ENCODE measurements at regions not wholly inside any gene's neighbourhood (a gene's known extent, or its start where the extent isn't known, plus 50 kb on each side); places are given as distances from the start of the nearest gene placed in this dataset.
"Not testable (repeated sequence)": the region's sequence is repeated elsewhere in the genome, so short reads cannot be mapped to it uniquely, and the experiment has no call there.

GRCh38 chr1:38775175-38775845, 84.3 kb downstream of the RRAGC start:
- H3K4me3 Mint-ChIP-seq = no peak overlapping the region
- no peak overlapping the region for H3K27ac Mint-ChIP-seq
- ATAC-seq (ENCODE audit: low read depth in 2 of 2) = no peak
- peaks cover 13 to 27% (median 17%) of the 10 kb centered on the region in 3 donors for H3K27me3 Mint-ChIP-seq
- H3K9me3 Mint-ChIP-seq = peaks cover 0 to 2% (median 0%) of the 10 kb centered on the region in 7 donors
- peaks cover 0 to 4% (median 0%) of the 10 kb centered on the region in 3 donors for H3K4me1 Mint-ChIP-seq
- no peak for DNase-seq
- H3K36me3 Mint-ChIP-seq = no peaks in the 10 kb centered on the region

GRCh38 chr1:38773483-38773882, 86.1 kb downstream of the RRAGC start:
- ATAC-seq (ENCODE audit: low read depth in 2 of 2) (no peak), DNase-seq (no peak)
- Mint-ChIP-seq H3K4me1 (peaks cover 0 to 4% (median 0%) of the 10 kb centered on the region in 3 donors), H3K36me3 (no peaks in the 10 kb centered on the region), H3K9me3 (peaks cover 0 to 2% (median 0%) of the 10 kb centered on the region in 7 donors), H3K4me3 (no peak overlapping the region), H3K27ac (no peak overlapping the region), H3K27me3 (peaks cover 13 to 27% (median 13%) of the 10 kb centered on the region in 3 donors)

- DNase-seq (no peak), ATAC-seq (ENCODE audit: low read depth in 2 of 2) (no peak)
- no peak overlapping the region for H3K4me3 Mint-ChIP-seq
- no peak overlapping the region for H3K27ac Mint-ChIP-seq
- H3K36me3 Mint-ChIP-seq = no peaks in the 10 kb centered on the region
- H3K9me3 Mint-ChIP-seq = peaks cover 0 to 4% (median 0%) of the 10 kb centered on the region in 7 donors
- peaks cover 0 to 4% (median 0%) of the 10 kb centered on the region in 3 donors for H3K4me1 Mint-ChIP-seq
- H3K27me3 Mint-ChIP-seq = peaks cover 15 to 33% (median 18%) of the 10 kb centered on the region in 3 donors
These were observed 86.6 kb downstream of the RRAGC start for GRCh38 chr1:38772953-38773352.

- H3K27ac Mint-ChIP-seq = no peak overlapping the region
- H3K9me3 Mint-ChIP-seq = peaks cover 0 to 4% (median 0%) of the 10 kb centered on the region in 7 donors
- ATAC-seq (ENCODE audit: low read depth in 2 of 2) = no peak
- no peak overlapping the region for H3K4me3 Mint-ChIP-seq
- H3K36me3 Mint-ChIP-seq = no peaks in the 10 kb centered on the region
- peaks cover 14 to 41% (median 27%) of the 10 kb centered on the region in 3 donors for H3K27me3 Mint-ChIP-seq
- no peak for DNase-seq
- peaks cover 0 to 4% (median 0%) of the 10 kb centered on the region in 3 donors for H3K4me1 Mint-ChIP-seq
These were observed 87.5 kb downstream of the RRAGC start for GRCh38 chr1:38772026-38772425.

- not testable (repeated sequence) for H3K36me3 Mint-ChIP-seq; H3K27ac Mint-ChIP-seq; H3K4me3 Mint-ChIP-seq; DNase-seq; H3K9me3 Mint-ChIP-seq; ATAC-seq (ENCODE audit: low read depth in 2 of 2); H3K4me1 Mint-ChIP-seq
- H3K27me3 Mint-ChIP-seq = peaks cover 10 to 44% (median 34%) of the 10 kb centered on the region in 3 donors
These were observed 88.9 kb downstream of the RRAGC start for GRCh38 chr1:38770516-38771173.

- no peak overlapping the region for H3K4me3 Mint-ChIP-seq
- H3K9me3 Mint-ChIP-seq = peaks cover 0 to 7% (median 0%) of the 10 kb centered on the region in 7 donors
- peaks cover 0 to 4% of the 10 kb centered on the region in 2 donors for H3K36me3 Mint-ChIP-seq
- DNase-seq (no peak), ATAC-seq (ENCODE audit: low read depth in 2 of 2) (no peak)
- no peak overlapping the region for H3K27ac Mint-ChIP-seq
- H3K27me3 Mint-ChIP-seq = peaks cover 25 to 58% (median 46%) of the 10 kb centered on the region in 3 donors
- H3K4me1 Mint-ChIP-seq = no peaks in the 10 kb centered on the region
These were observed 93.4 kb downstream of the RRAGC start for GRCh38 chr1:38766125-38766524.

GRCh38 chr1:38763121-38763520, 96.5 kb downstream of the RRAGC start:
- no peaks in the 10 kb centered on the region for H3K4me1 Mint-ChIP-seq
- H3K9me3 Mint-ChIP-seq = peaks cover 0 to 6% (median 0%) of the 10 kb centered on the region in 7 donors
- peak overlapping the region in 2 of 6 donors; percentile 20 to 40 for H3K27ac Mint-ChIP-seq
- ATAC-seq (ENCODE audit: low read depth in 2 of 2) (no peak), DNase-seq (no peak)
- H3K36me3 Mint-ChIP-seq = peaks cover 0 to 4% of the 10 kb centered on the region in 2 donors
- H3K27me3 Mint-ChIP-seq = peaks cover 23 to 52% (median 43%) of the 10 kb centered on the region in 3 donors
- H3K4me3 Mint-ChIP-seq = no peak overlapping the region

GRCh38 chr1:38760562-38760961, 99.0 kb downstream of the RRAGC start:
- H3K4me3 Mint-ChIP-seq = no peak overlapping the region
- no peak overlapping the region for H3K27ac Mint-ChIP-seq
- peaks cover 0 to 6% (median 0%) of the 10 kb centered on the region in 7 donors for H3K9me3 Mint-ChIP-seq
- H3K36me3 Mint-ChIP-seq = peaks cover 0 to 4% of the 10 kb centered on the region in 2 donors
- ATAC-seq (ENCODE audit: low read depth in 2 of 2) (no peak), DNase-seq (no peak)
- H3K4me1 Mint-ChIP-seq = no peaks in the 10 kb centered on the region
- H3K27me3 Mint-ChIP-seq = peaks cover 15 to 36% (median 35%) of the 10 kb centered on the region in 3 donors

GRCh38 chr1:38758820-38759219, 100.8 kb downstream of the RRAGC start:
- no peaks in the 10 kb centered on the region for H3K4me1 Mint-ChIP-seq
- no peak overlapping the region for H3K4me3 Mint-ChIP-seq
- DNase-seq (no peak), ATAC-seq (ENCODE audit: low read depth in 2 of 2) (no peak)
- peaks cover 0 to 6% (median 0%) of the 10 kb centered on the region in 7 donors for H3K9me3 Mint-ChIP-seq
- H3K36me3 Mint-ChIP-seq = peaks cover 0 to 4% of the 10 kb centered on the region in 2 donors
- no peak overlapping the region for H3K27ac Mint-ChIP-seq
- peaks cover 15 to 35% (median 31%) of the 10 kb centered on the region in 3 donors for H3K27me3 Mint-ChIP-seq

GRCh38 chr1:38746941-38747600, 112.5 kb downstream of the RRAGC start:
- ATAC-seq (ENCODE audit: low read depth in 2 of 2) = no peak

GRCh38 chr1:38746402-38746935, 113.1 kb downstream of the RRAGC start:
- ATAC-seq (ENCODE audit: low read depth in 2 of 2) (no peak), DNase-seq (no peak)
- no peak overlapping the region for H3K27ac Mint-ChIP-seq
- peaks cover 0 to 10% (median 3%) of the 10 kb centered on the region in 7 donors for H3K9me3 Mint-ChIP-seq
- no peaks in the 10 kb centered on the region for H3K4me1 Mint-ChIP-seq
- H3K36me3 Mint-ChIP-seq = peaks cover 0 to 8% of the 10 kb centered on the region in 2 donors
- H3K27me3 Mint-ChIP-seq = peaks cover 10 to 25% (median 19%) of the 10 kb centered on the region in 3 donors
- H3K4me3 Mint-ChIP-seq = no peak overlapping the region

More at GRCh38 chr1:38746941-38747600, 112.5 kb downstream of the RRAGC start:
- Mint-ChIP-seq H3K27ac (no peak overlapping the region), H3K36me3 (peaks cover 0 to 8% of the 10 kb centered on the region in 2 donors), H3K4me1 (no peaks in the 10 kb centered on the region), H3K9me3 (peaks cover 0 to 10% (median 3%) of the 10 kb centered on the region in 7 donors), H3K27me3 (peaks cover 16 to 30% (median 19%) of the 10 kb centered on the region in 3 donors), H3K4me3 (peak overlapping the region in 1 of 8 donors; percentile 22)
- DNase-seq = no peak

GRCh38 chr1:38745476-38746401, 113.8 kb downstream of the RRAGC start:
- no peaks in the 10 kb centered on the region for H3K4me1 Mint-ChIP-seq
- ATAC-seq (ENCODE audit: low read depth in 2 of 2) (no peak), DNase-seq (no peak)
- H3K4me3 Mint-ChIP-seq = no peak overlapping the region
- peaks cover 0 to 7% of the 10 kb centered on the region in 2 donors for H3K36me3 Mint-ChIP-seq
- H3K9me3 Mint-ChIP-seq = peaks cover 0 to 10% (median 3%) of the 10 kb centered on the region in 7 donors
- no peak overlapping the region for H3K27ac Mint-ChIP-seq
- peaks cover 10 to 24% (median 19%) of the 10 kb centered on the region in 3 donors for H3K27me3 Mint-ChIP-seq

All from naive B cell (primary cell).